Left ventricle myocardium inferior (tissue), 1 donor: ENCODE measurements at regions not wholly inside any gene's neighbourhood (a gene's known extent, or its start where the extent isn't known, plus 50 kb on each side); places are given as distances from the start of the nearest gene placed in this dataset.

Source experiments
- DNase-seq: peaks from one replicate; pipeline ENCODE4 v3.0.0-alpha.2; 2020
- H3K27ac ChIP-seq: fragments of 200-600 bp; replicated peaks from 2 replicates; pipeline ENCODE4 v1.8.0; 2021
- H3K27me3 ChIP-seq: fragments of 200-600 bp; 2 replicates; pipeline ENCODE4 v1.8.0; 2021; ENCODE audit warnings: low read depth
- H3K36me3 ChIP-seq: fragments of 200-600 bp; 2 replicates; pipeline ENCODE4 v1.8.0; 2021
- H3K4me1 ChIP-seq: fragments of 200-600 bp; 2 replicates; pipeline ENCODE4 v1.8.0; 2021
- H3K4me3 ChIP-seq: fragments of 200-600 bp; 2 replicates; pipeline ENCODE4 v1.8.0; 2021; ENCODE audit warnings: mild to moderate bottlenecking, moderate library complexity
- H3K9me3 ChIP-seq: fragments of 200-600 bp; replicated peaks from 2 replicates; pipeline ENCODE4 v1.8.0; 2021
- CTCF ChIP-seq: fragments of 200-600 bp; IDR thresholded peaks from 2 replicates; pipeline ENCODE4 v1.8.0; 2021; ENCODE audit warnings: antibody characterized with exemption, mild to moderate bottlenecking, borderline replicate concordance
- intact Hi-C: fragments of 100-400 bp; cut with micrococcal nuclease; formaldehyde crosslinking; loops from one replicate; pipeline ENCODE4 v1.11.0; 2022
- donor health status: DM: no; HTN: yes; CAD: no; lungs with severe emphysema.

GRCh38 chr14:89503431-89503996 is 86.5 kb upstream of the FOXN3 start:
- Histone ChIP-seq H3K4me3 (no peak overlapping the region), H3K4me1 (peaks cover 40% of the 10 kb centered on the region), H3K27me3 (no peaks in the 10 kb centered on the region), H3K36me3 (peaks cover 3% of the 10 kb centered on the region), H3K27ac (no peak overlapping the region), H3K9me3 (no peaks in the 10 kb centered on the region)
- TF ChIP-seq CTCF: no peak
- intact Hi-C loops: no loop called here
- no peak for DNase-seq

- Histone ChIP-seq H3K9me3 (no peaks in the 10 kb centered on the region), H3K4me3 (no peak overlapping the region), H3K27ac (no peak overlapping the region), H3K4me1 (peaks cover 34% of the 10 kb centered on the region), H3K36me3 (peaks cover 3% of the 10 kb centered on the region), H3K27me3 (no peaks in the 10 kb centered on the region)
- intact Hi-C loops: no loop called here
- DNase-seq: no peak
- TF ChIP-seq CTCF: no peak
Measured at GRCh38 chr14:89502966-89503365, 85.9 kb upstream of the FOXN3 start.

DNA sequence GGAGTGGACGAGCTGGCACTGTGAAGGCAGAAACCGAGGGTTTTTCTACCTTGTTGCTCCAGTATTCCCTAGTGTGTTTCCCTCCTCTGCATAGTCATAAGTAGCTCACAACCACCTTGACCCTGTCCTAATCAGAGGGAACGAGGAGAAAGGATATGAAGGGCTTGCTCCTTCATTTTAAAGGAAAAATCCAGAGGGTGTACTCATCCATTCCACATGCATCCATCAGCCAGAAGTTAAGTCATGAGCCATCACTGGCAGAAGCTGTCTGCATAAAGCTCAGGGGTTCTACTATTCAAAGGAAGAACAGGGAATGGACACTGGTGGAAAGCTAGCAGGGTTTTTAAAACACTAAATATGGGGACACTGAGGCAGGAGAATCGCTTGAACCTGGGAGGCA is 84.3 kb upstream of the FOXN3 start:
- H3K4me1 ChIP-seq: peaks cover 25% of the 10 kb centered on the region
- no peaks in the 10 kb centered on the region for H3K9me3 ChIP-seq
- no peaks in the 10 kb centered on the region for H3K27me3 ChIP-seq
- H3K27ac ChIP-seq: no peak overlapping the region
- H3K36me3 ChIP-seq: peaks cover 3% of the 10 kb centered on the region
- no peak for TF ChIP-seq CTCF
- no peak for DNase-seq
- intact Hi-C loops: no loop called here
- no peak overlapping the region for H3K4me3 ChIP-seq

- no peak overlapping the region for H3K4me3 ChIP-seq
- peaks cover 3% of the 10 kb centered on the region for H3K36me3 ChIP-seq
- H3K27ac ChIP-seq: no peak overlapping the region
- intact Hi-C loops: no loop called here
- TF ChIP-seq CTCF: no peak
- H3K9me3 ChIP-seq: no peaks in the 10 kb centered on the region
- no peaks in the 10 kb centered on the region for H3K27me3 ChIP-seq
- no peak for DNase-seq
- H3K4me1 ChIP-seq: peaks cover 25% of the 10 kb centered on the region
Measured at GRCh38 chr14:89500303-89500702, 83.3 kb upstream of the FOXN3 start.

DNA sequence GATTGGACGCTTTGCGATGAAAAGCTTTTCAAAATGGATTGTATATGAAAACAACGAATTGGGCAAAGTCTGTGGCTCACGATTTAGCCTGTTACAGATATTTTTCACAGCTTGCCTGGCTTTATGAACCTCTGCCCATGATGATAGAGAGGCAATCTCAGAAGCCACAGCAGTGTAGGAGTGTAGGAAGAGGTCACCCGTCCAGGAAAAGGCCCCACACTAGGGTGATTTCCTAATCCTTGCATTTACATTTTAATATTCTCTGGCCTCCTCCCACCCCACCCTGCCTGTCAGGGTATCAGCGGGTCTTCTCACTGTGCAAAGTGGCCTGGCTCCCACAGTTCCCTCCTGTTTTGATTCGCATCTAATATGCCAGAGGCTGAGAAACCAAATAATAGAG is 81.8 kb upstream of the FOXN3 start:
- H3K4me1 ChIP-seq: peaks cover 23% of the 10 kb centered on the region
- H3K27ac ChIP-seq: no peak overlapping the region
- H3K27me3 ChIP-seq: no peaks in the 10 kb centered on the region
- peaks cover 3% of the 10 kb centered on the region for H3K36me3 ChIP-seq
- intact Hi-C loops: no loop called here
- DNase-seq: no peak
- TF ChIP-seq CTCF: no peak
- H3K4me3 ChIP-seq: no peak overlapping the region
- no peaks in the 10 kb centered on the region for H3K9me3 ChIP-seq

- Histone ChIP-seq H3K27ac (no peak overlapping the region), H3K4me3 (no peak overlapping the region), H3K4me1 (peaks cover 25% of the 10 kb centered on the region), H3K27me3 (no peaks in the 10 kb centered on the region), H3K36me3 (peaks cover 3% of the 10 kb centered on the region), H3K9me3 (no peaks in the 10 kb centered on the region)
- intact Hi-C loops: no loop called here
- no peak for DNase-seq
- no peak for TF ChIP-seq CTCF
Measured at GRCh38 chr14:89495718-89496117, 78.7 kb upstream of the FOXN3 start.
